Thyroid gland (tissue), 4 donors: ENCODE measurements at regions not wholly inside any gene's neighbourhood (a gene's known extent, or its start where the extent isn't known, plus 50 kb on each side); places are given as distances from the start of the nearest gene placed in this dataset.

Source experiments
- DNase-seq, 2 donors: peaks; one replicate each; pipeline ENCODE4 v3.0.0-alpha.2; 2019
- H3K27ac ChIP-seq, 3 donors: fragments of 200-600 bp; sonication (generic); 1 replicate in 2 of 3; 2 replicates in 1 of 3; pipeline ENCODE4 v1.5.1; 2016 to 2019; ENCODE audit warnings: mild to moderate bottlenecking in 1 of 3, moderate library complexity in 1 of 3
- H3K27me3 ChIP-seq: fragments of 200-600 bp; sonication (generic); one replicate; pipeline ENCODE4 v1.5.1; 2019
- H3K36me3 ChIP-seq, 2 donors: fragments of 200-600 bp; sonication (generic); one replicate each; pipeline ENCODE4 v1.5.1; 2016 to 2019
- H3K4me1 ChIP-seq, 2 donors: fragments of 200-600 bp; sonication (generic); one replicate each; pipeline ENCODE4 v1.5.1; 2017 to 2019
- H3K4me3 ChIP-seq, 3 donors: fragments of 200-600 bp; sonication (generic); replicated peaks in 1 of 3; 1 replicate in 2 of 3; 2 replicates in 1 of 3; pipeline ENCODE4 v1.5.1; 2016; ENCODE audit warnings: mild to moderate bottlenecking in 1 of 3
- H3K9me3 ChIP-seq: fragments of 200-600 bp; sonication (generic); one replicate; pipeline ENCODE4 v1.5.1; 2017
- POLR2A ChIP-seq, 2 donors: fragments of 450-650 bp; IDR thresholded peaks; one replicate each; pipeline ENCODE4 v1.6.1; 2017; ENCODE audit warnings: antibody characterized with exemption in 2 of 2, mild to moderate bottlenecking in 2 of 2, moderate library complexity in 1 of 2
- WGBS, 2 donors: methylation state at CpG; one replicate each; pipeline ENCODE4 v1.1.5; 2017; 5-methylcytosine and 5-hydroxymethylcytosine counted together
- intact Hi-C: fragments of 100-400 bp; cut with DNase I; formaldehyde crosslinking; loops from one replicate; pipeline ENCODE4 v1.15.1; 2023
- TF ChIP-seq, protein P1 (sequence below), 6 experiments: fragments of 200-600 bp in 3 of 6; fragments of 450-650 bp in 3 of 6; sonication (generic) in 3 of 6; IDR thresholded peaks; one replicate each; pipeline ENCODE4 v1.5.1; 2016 to 2019; ENCODE audit warnings: antibody characterized with exemption in 6 of 6, mild to moderate bottlenecking in 2 of 6, inconsistent platforms in 1 of 6, moderate library complexity in 1 of 6

DNA sequence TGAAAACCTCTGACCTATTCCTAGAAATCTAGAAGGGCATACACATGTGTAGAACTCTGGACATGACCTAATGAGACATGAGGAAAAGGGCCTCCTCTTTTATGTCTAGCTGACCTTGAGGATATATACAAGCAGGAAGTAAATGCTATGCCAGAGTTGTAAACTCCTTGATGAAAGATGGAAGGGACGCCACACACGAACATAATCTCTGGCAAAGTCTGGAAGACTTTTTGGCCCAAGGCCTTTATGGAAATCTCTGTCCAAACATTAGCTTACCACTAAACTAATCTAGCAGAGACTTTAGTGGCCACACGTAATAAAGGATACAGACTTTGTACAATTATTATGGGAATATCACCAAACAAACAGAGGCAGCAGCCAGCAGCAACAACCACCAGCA, 138.1 kb upstream of the THSD7A start:
- intact Hi-C loops = no loop called here
- Histone ChIP-seq H3K9me3 (no peaks in the 10 kb centered on the region), H3K27me3 (no peaks in the 10 kb centered on the region), H3K4me3 (no peak overlapping the region), H3K36me3 (no peaks in the 10 kb centered on the region), H3K27ac (no peak overlapping the region), H3K4me1 (peaks cover 0 to 8% of the 10 kb centered on the region in 2 donors)
- 64 to 71% methylated on average over 3 of the region's 3 CpGs for WGBS, 2 donors
- TF ChIP-seq POLR2A (IDR thresholded peaks at IDR 0.05) = no peak
- TF ChIP-seq, protein P1, sequence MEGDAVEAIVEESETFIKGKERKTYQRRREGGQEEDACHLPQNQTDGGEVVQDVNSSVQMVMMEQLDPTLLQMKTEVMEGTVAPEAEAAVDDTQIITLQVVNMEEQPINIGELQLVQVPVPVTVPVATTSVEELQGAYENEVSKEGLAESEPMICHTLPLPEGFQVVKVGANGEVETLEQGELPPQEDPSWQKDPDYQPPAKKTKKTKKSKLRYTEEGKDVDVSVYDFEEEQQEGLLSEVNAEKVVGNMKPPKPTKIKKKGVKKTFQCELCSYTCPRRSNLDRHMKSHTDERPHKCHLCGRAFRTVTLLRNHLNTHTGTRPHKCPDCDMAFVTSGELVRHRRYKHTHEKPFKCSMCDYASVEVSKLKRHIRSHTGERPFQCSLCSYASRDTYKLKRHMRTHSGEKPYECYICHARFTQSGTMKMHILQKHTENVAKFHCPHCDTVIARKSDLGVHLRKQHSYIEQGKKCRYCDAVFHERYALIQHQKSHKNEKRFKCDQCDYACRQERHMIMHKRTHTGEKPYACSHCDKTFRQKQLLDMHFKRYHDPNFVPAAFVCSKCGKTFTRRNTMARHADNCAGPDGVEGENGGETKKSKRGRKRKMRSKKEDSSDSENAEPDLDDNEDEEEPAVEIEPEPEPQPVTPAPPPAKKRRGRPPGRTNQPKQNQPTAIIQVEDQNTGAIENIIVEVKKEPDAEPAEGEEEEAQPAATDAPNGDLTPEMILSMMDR (IDR thresholded peaks at IDR 0.05) = no peak
- no peak for DNase-seq

DNA sequence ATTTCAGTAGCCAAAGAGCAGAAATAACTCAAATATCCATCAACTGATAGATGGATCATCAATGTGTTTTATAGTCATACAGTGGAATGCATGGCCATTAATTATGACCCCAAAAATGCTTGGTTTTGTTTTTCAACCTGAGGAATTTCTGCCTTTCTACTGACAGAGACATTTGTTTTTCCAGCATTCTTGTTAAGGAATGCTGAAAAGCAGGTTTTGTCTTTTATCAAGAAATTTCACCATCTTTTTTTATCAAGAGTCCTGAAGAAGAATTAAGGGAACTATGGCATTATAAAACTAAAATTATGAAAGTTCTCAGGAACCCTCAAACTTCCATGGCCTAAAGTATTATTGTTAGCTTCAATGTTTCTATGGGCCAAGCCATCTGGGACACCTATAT, 153.4 kb upstream of the THSD7A start:
- H3K27ac ChIP-seq = no peak overlapping the region
- H3K36me3 ChIP-seq = no peaks in the 10 kb centered on the region
- no peaks in the 10 kb centered on the region for H3K9me3 ChIP-seq
- no peak overlapping the region for H3K4me3 ChIP-seq
- TF ChIP-seq, protein P1 (IDR thresholded peaks at IDR 0.05) = no peak
- TF ChIP-seq POLR2A (IDR thresholded peaks at IDR 0.05) = no peak
- H3K4me1 ChIP-seq = no peaks in the 10 kb centered on the region
- intact Hi-C loops = no loop called here
- H3K27me3 ChIP-seq = no peaks in the 10 kb centered on the region
- DNase-seq = no peak

DNA sequence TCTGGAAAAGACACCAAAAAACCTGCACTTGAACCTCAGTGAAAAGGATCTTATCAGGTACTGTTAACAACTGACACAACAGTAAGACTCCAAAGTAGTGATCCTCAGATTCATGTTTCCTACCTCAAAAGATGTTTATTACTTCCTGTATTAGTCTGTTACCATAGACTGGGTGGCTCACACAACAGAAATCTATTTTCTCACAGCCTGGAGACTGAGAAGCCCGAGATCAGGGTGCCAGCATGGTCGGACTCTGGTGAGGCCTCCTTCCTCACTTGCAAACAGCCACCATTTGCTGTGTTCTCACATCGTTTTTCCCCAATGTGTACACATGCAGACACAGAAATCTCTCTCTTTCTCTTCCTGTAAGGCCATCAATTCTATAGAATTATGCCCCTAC, 154.0 kb upstream of the THSD7A start:
- no peak for TF ChIP-seq POLR2A (IDR thresholded peaks at IDR 0.05)
- TF ChIP-seq, protein P1 (IDR thresholded peaks at IDR 0.05) = no peak
- DNase-seq = no peak
- Histone ChIP-seq H3K9me3 (no peaks in the 10 kb centered on the region), H3K4me1 (no peaks in the 10 kb centered on the region), H3K4me3 (no peak overlapping the region), H3K27me3 (no peaks in the 10 kb centered on the region), H3K27ac (no peak overlapping the region), H3K36me3 (no peaks in the 10 kb centered on the region)
- 85 to 90% methylated on average over 3 of the region's 3 CpGs for WGBS, 2 donors
- intact Hi-C loops = no loop called here

- H3K9me3 ChIP-seq = no peaks in the 10 kb centered on the region
- intact Hi-C loops = no loop called here
Measured at GRCh38 chr7:11988186-11988585, 156.2 kb upstream of the THSD7A start.

GRCh38 chr7:12002428-12002827, 170.4 kb upstream of the THSD7A start:
- no peaks in the 10 kb centered on the region for H3K27me3 ChIP-seq
- H3K4me1 ChIP-seq = no peaks in the 10 kb centered on the region
- no peaks in the 10 kb centered on the region for H3K9me3 ChIP-seq
- no peaks in the 10 kb centered on the region for H3K36me3 ChIP-seq
- TF ChIP-seq, protein P1 (IDR thresholded peaks at IDR 0.05) = no peak
- H3K27ac ChIP-seq = no peak overlapping the region
- DNase-seq = no peak
- intact Hi-C loops = no loop called here
- 99% methylated on average over 1 of the region's 1 CpG for WGBS, 2 donors
- H3K4me3 ChIP-seq = no peak overlapping the region

More at GRCh38 chr7:11988186-11988585, 156.2 kb upstream of the THSD7A start:
- Histone ChIP-seq H3K27me3 (no peaks in the 10 kb centered on the region), H3K36me3 (no peaks in the 10 kb centered on the region), H3K4me3 (no peak overlapping the region), H3K27ac (no peak overlapping the region), H3K4me1 (no peaks in the 10 kb centered on the region)
- WGBS, 2 donors = 71 to 77% methylated on average over 1 of the region's 1 CpG
- DNase-seq = no peak
- TF ChIP-seq, protein P1 (IDR thresholded peaks at IDR 0.05) = no peak
- no peak for TF ChIP-seq POLR2A (IDR thresholded peaks at IDR 0.05)
